ENCODE measurements at regions not wholly inside any gene's neighbourhood (a gene's known extent, or its start where the extent isn't known, plus 50 kb on each side); places are given as distances from the start of the nearest gene placed in this dataset.

DNA sequence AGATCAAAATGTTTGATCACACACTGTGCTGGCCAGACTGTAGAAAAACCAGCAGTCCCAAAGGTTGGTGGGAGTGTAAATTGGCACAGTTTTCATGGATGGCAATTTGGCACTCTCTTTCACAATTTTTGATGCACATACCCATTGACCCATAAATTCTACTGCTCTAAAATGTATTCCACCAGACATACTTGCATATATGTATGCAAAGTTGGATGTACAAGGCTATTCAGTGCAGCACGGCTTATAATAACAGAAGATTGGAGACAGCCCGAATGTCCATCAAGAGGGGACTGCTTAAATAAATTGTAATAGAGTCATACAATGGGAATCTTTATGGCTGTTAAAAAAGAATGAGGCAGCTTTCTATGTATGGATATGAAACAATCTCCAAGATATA lies 101.7 kb upstream of the TOP1 start (continued):
- no peak for TF ChIP-seq CHD7 (IDR thresholded peaks at IDR 0.05; ENCODE audit: insufficient replicate concordance, low read length)
- no peak for TF ChIP-seq TCF12 (IDR thresholded peaks at IDR 0.05; ENCODE audit: low read depth, low read length)
- no peak for TF ChIP-seq CBX8 (IDR thresholded peaks at IDR 0.05; ENCODE audit: borderline replicate concordance, low read depth, low read length)
- no peak for TF ChIP-seq CHD1 (IDR thresholded peaks at IDR 0.05; ENCODE audit: low read depth, low read length)
- TF ChIP-seq TEAD4 (IDR thresholded peaks at IDR 0.05; ENCODE audit: low read depth, low read length), result no peak
- TF ChIP-seq, protein P1, sequence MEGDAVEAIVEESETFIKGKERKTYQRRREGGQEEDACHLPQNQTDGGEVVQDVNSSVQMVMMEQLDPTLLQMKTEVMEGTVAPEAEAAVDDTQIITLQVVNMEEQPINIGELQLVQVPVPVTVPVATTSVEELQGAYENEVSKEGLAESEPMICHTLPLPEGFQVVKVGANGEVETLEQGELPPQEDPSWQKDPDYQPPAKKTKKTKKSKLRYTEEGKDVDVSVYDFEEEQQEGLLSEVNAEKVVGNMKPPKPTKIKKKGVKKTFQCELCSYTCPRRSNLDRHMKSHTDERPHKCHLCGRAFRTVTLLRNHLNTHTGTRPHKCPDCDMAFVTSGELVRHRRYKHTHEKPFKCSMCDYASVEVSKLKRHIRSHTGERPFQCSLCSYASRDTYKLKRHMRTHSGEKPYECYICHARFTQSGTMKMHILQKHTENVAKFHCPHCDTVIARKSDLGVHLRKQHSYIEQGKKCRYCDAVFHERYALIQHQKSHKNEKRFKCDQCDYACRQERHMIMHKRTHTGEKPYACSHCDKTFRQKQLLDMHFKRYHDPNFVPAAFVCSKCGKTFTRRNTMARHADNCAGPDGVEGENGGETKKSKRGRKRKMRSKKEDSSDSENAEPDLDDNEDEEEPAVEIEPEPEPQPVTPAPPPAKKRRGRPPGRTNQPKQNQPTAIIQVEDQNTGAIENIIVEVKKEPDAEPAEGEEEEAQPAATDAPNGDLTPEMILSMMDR (IDR thresholded peaks at IDR 0.05; ENCODE audit: control extremely low read depth in 1 of 3, insufficient read depth in 1 of 3, low read depth in 1 of 3, low read length in 3 of 3), result no peak
